Renal pelvis (tissue), 1 donor: ENCODE measurements at regions not wholly inside any gene's neighbourhood (a gene's known extent, or its start where the extent isn't known, plus 50 kb on each side); places are given as distances from the start of the nearest gene placed in this dataset.
A peak's percentile ranks its signal among the peaks of the same experiment; 100 is the strongest.
"Not testable (repeated sequence)": the region's sequence is repeated elsewhere in the genome, so short reads cannot be mapped to it uniquely, and the experiment has no call there.

Source experiments
- DNase-seq: peaks from one replicate; pipeline ENCODE4 v3.0.0-alpha.2; 2013

DNA sequence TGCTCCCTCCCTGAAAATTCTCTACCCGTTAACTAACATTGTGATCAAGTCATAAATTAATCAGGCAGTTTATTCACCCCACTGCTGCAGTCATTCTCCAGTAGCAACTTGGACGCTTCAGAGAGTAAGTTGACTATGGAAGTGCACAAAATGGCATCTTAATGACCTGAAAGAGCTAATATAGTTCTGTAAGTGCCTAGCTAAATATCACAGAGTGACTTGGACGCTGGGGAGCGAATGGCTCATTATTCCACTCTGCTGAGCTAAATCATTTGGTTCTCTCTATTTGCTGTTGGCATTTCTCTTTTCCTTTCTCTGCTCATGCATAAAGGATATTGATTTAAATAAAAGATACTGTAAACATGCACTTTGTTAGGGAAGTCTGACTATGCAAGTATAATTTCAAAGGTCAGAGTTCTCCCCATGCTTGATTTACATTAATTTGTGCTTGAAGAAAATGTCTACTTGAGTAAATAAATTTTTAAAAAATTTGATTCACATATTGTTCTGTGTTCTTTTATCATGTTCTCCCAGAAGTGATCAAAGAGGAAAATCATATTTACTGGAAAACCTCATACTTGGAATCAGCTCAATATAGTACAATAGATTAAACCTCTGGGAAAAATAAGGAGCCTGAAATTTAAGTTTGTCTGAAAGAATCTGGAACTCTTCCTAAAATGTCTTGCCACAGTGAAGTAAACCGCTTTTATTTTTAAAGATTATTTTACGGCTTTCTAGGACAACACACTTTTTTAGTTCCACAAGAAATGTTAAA, 169.5 kb upstream of the HAPLN1 start:
- no peak for DNase-seq

GRCh38 chr5:83877911-83878706, 157.5 kb upstream of the HAPLN1 start:
- DNase-seq: no peak

GRCh38 chr5:83871533-83872395, 151.1 kb upstream of the HAPLN1 start:
- no peak for DNase-seq

- DNase-seq: no peak
Observed at GRCh38 chr5:83866181-83866580, 145.5 kb upstream of the HAPLN1 start.

DNA sequence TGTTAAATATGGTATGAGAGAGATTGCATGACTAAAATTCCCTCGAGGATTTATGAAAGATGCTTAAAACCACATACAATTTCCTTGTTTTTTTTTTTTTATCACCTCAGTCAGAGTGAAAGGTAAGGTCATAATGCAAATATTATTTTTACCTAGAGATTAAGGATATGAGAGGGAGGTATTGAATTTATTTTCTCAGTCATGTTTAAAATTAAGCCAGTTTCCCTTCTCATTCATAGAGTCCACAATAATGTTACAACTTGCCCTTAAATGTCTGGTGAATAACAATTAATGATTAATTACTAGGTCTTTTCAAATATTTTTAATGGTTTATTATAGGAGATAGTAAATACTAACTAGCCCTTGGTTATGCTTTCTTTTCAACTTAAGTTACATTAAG, 144.9 kb upstream of the HAPLN1 start:
- DNase-seq: no peak

- no peak for DNase-seq
Observed at GRCh38 chr5:83864652-83865051, 144.0 kb upstream of the HAPLN1 start.

- DNase-seq: no peak
Observed at GRCh38 chr5:83857341-83857740, 136.7 kb upstream of the HAPLN1 start.

GRCh38 chr5:83856881-83857280, 136.2 kb upstream of the HAPLN1 start:
- peak; percentile 22 for DNase-seq

GRCh38 chr5:83850412-83850811, 129.8 kb upstream of the HAPLN1 start:
- DNase-seq: not testable (repeated sequence)

DNA sequence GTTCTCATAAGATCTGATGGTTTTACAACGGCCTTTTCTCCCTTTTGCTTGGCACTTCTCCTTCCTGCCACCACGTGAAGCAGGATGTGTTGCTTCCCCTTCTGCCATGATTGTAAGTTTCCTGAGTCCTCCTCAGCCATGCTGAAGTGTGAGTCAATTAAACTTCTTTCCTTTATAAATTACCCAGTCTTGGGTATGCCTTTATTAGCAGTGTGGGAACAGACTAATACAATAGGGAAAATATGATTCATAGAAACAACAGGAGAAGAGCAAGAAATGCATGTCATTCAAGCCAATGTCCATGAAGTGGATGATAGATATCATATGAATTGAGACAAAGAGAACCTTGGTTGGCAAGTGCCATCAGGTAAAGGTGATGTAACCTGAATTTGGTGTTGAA, 128.3 kb upstream of the HAPLN1 start:
- DNase-seq: no peak

DNA sequence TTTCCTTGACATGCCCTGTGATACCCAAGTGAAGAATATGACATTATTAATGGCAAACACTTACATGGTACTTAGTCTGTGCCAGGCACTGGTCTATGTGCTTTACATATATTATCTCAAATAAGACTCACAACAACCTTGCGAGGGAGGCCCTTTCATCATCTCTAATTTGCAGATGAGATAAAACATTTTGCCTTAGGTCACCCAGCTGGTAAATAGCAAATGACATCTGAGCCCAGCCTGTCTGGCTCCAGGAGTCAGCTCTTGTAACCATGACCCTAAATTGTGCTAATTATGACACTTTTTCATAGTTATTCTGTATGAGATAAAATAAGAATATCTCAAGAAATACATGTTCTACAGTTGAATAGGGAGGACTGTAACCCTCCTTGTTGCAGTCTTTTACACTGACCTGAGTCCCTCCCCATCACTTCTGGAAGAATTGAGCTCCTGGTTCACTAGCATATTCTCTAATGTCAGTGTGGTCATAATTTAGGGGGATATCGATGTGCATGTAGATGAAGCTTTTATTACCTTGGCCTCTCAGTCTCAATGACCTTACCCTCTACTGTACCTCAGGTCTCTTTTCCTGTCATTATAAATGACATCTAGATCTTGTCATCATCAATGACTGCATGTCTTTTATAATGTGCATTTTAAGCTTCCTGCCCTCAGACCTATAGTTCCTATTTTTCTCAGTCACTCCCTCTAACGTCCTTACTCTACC, 126.1 kb upstream of the HAPLN1 start:
- no peak for DNase-seq

GRCh38 chr5:83844449-83845068, 123.9 kb upstream of the HAPLN1 start:
- no peak for DNase-seq

DNA sequence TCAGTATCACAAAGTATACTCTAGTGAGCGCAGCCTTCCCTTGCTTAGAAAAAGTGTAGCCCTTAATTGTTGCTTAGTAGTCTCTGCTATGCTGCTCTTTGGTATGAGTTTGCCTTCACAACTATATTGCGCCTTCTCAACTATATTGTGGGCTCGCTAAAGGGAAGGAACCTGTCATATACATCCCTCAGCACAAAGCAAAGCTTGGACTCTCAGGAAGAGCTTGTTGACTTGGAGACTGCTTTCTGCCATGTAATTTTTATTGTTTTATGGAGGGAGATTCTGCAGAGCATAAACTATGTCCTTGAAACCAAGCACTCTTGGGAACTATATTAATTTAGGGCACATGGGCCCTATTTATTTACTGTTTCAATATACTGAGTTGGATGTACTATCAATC, 119.1 kb upstream of the HAPLN1 start:
- no peak for DNase-seq

- no peak for DNase-seq
Observed at GRCh38 chr5:83839256-83839655, 118.6 kb upstream of the HAPLN1 start.

DNA sequence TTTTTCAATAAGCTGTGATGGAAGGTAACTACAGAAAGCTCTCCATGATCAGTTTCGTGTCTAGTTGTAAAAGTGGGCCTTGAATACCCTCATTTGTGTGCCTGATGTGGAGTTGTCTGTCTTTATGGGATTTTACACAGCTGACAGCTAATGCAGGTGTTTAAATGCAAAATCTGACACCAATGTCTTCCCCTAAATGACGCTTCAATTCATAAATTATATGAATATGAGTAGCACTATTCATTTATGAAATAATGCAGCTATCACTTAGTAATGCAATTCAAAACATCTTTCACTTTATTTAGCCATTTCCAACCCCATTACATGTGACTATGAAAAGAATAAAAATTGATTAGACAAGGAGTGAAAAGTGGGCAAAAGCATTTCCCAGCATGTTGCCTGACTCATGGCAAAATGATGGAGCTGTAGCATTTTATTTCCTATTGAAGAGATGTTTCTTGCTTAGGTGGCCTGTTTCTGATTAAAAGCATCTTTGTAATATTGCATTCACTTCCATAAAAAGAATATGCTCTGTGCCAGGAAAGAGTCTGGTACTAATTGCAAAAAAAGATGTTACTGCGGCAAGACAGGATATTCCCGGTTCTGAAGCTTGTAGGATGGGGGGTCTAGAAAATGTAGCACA, 116.7 kb upstream of the HAPLN1 start:
- DNase-seq: no peak

DNA sequence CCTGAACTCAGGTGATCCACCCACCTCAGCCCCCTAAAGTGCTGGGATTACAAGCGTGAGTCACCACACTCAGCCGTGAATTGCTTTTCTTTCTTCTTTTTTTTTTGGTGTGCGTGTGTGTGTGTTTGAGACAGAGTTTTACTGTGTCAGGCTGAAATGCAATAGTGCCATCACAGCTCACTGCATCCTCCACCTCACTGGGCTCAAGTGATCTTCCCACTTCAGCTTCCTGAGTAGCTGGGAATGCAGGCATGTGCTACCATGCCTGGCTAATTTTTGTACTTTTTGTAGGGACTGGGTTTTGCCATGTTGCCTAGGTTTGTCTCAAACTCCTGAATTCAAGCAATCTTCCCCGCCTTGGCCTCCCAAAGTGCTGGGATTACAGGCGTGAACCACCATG, 113.7 kb upstream of the HAPLN1 start:
- DNase-seq: no peak

GRCh38 chr5:83831834-83832233, 111.2 kb upstream of the HAPLN1 start:
- no peak for DNase-seq

GRCh38 chr5:83827111-83827557, 106.5 kb upstream of the HAPLN1 start:
- no peak for DNase-seq

DNA sequence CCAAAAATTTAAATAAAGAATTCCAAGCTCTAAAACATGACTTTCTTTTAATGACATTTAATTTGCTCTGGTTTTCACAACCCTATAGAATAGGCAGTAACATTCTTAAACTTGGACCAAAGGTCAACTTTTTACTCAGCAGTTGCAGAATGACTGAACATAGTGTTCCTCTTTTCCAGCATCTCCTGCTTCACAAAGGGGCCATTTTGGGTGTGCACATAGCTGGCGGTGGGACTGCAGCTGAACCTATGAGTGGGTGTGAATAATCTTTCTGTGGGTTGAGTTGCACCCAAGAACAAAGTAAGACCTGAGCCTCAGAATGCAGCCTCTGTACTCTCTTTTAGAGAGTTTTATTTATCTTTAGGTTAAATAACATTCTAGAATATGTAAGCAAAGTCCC, 96.9 kb upstream of the HAPLN1 start:
- no peak for DNase-seq

DNA sequence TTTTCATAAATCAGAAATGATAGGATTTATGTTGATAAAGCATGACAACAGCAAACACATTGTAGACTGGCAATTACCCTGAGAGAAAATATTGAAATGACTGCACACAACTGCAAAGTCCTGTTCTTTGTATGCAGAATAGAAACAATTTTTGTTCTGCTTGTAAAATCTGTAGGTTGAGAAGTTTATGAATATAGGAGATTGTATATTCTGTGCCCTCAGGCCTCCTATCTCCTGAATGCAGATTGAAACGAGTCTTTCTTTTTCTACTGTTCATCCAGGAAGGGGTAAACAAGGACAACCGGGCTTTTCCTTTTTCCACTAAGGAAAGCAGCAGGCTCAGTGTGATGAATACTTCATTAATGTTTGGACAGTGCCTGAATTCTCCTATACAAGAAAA, 95.0 kb upstream of the HAPLN1 start:
- no peak for DNase-seq

DNA sequence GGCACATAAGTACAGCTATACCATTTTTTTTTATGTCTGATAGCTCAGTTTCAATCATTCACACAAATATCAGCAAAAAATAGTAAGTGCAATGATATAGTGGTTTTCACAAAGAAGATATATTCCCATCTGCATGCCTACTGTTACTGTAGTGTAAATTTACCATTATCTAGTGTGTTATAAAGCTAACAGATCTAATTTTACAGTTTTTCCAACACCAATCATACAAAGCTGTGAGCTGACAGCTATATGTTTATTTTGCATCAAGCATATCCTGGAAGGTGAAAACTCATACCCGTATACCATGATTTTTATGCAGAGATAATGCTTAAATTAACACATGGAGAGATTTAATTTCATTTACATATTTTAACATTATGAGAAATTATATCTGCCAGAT, 89.9 kb upstream of the HAPLN1 start:
- no peak for DNase-seq
